HEK293T (cell line): ENCODE measurements at regions not wholly inside any gene's neighbourhood (a gene's known extent, or its start where the extent isn't known, plus 50 kb on each side); places are given as distances from the start of the nearest gene placed in this dataset.
"Not testable (repeated sequence)": the region's sequence is repeated elsewhere in the genome, so short reads cannot be mapped to it uniquely, and the experiment has no call there.

Experiments
- CTCF ChIA-PET: fragments of 350-600 bp; formaldehyde crosslinking; extraction: SDS; loops from one replicate; lab custom pipeline; 2021; ENCODE audit warnings: antibody characterized with exemption, inconsistent platforms; lab: Yijun Ruan, JAX
- POLR2A ChIA-PET: fragments of 350-600 bp; formaldehyde crosslinking; extraction: SDS; loops from one replicate; lab custom pipeline; 2020; ENCODE audit warnings: antibody characterized with exemption, inconsistent platforms; lab: Yijun Ruan, JAX
- DNase-seq: peaks from one replicate; pipeline ENCODE4 v3.0.0; 2012; ENCODE audit warnings: mixed read lengths; ENCODE audit errors: extremely low spot score
- ARNT ChIP-seq: fragments of 450-650 bp; IDR thresholded peaks from 2 replicates; pipeline ENCODE4 v1.6.1; 2017; ENCODE audit warnings: mild to moderate bottlenecking
- BHLHE40 ChIP-seq: fragments of 450-650 bp; IDR thresholded peaks from 2 replicates; pipeline ENCODE4 v1.6.1; 2016; ENCODE audit warnings: mild to moderate bottlenecking, moderate library complexity, borderline replicate concordance
- CTBP1 ChIP-seq: fragments of 450-650 bp; IDR thresholded peaks from 2 replicates; pipeline ENCODE4 v1.6.1; 2016; ENCODE audit warnings: borderline replicate concordance
- ELF4 ChIP-seq: fragments of 450-650 bp; IDR thresholded peaks from 2 replicates; pipeline ENCODE4 v1.6.1; 2017; ENCODE audit warnings: antibody characterized with exemption
- FOXA1 ChIP-seq: fragments of 450-650 bp; IDR thresholded peaks from 2 replicates; pipeline ENCODE4 v1.6.1; 2016; ENCODE audit warnings: mild to moderate bottlenecking
- FOXK2 ChIP-seq: fragments of 450-650 bp; IDR thresholded peaks from 2 replicates; pipeline ENCODE4 v1.6.1; 2016; ENCODE audit warnings: mild to moderate bottlenecking
- FOXM1 ChIP-seq: fragments of 450-650 bp; IDR thresholded peaks from 2 replicates; pipeline ENCODE4 v1.6.1; 2017; ENCODE audit warnings: mild to moderate bottlenecking, borderline replicate concordance
- HDGF ChIP-seq: fragments of 450-650 bp; IDR thresholded peaks from 2 replicates; pipeline ENCODE4 v1.6.1; 2017; ENCODE audit warnings: antibody characterized with exemption, borderline replicate concordance
- L3MBTL2 ChIP-seq: fragments of 450-650 bp; conservative IDR thresholded peaks from 2 replicates; pipeline ENCODE4 v1.6.1; 2016; ENCODE audit warnings: mild to moderate bottlenecking
- LEF1 ChIP-seq: fragments of 450-650 bp; IDR thresholded peaks from 2 replicates; pipeline ENCODE4 v1.6.1; 2017; ENCODE audit warnings: mild to moderate bottlenecking, borderline replicate concordance
- NFRKB ChIP-seq: fragments of 450-650 bp; IDR thresholded peaks from 2 replicates; pipeline ENCODE4 v1.6.1; 2016; ENCODE audit warnings: mild to moderate bottlenecking, moderate library complexity
- PKNOX1 ChIP-seq: fragments of 450-650 bp; IDR thresholded peaks from 2 replicates; pipeline ENCODE4 v1.6.1; 2016
- SP1 ChIP-seq: fragments of 450-650 bp; IDR thresholded peaks from 2 replicates; pipeline ENCODE4 v1.6.1; 2017
- SUZ12 ChIP-seq: fragments of 450-650 bp; IDR thresholded peaks from 2 replicates; pipeline ENCODE4 v1.6.1; 2016; ENCODE audit warnings: mild to moderate bottlenecking
- TARDBP ChIP-seq: fragments of 450-650 bp; IDR thresholded peaks from 2 replicates; pipeline ENCODE4 v1.6.1; 2016
- ZNF384 ChIP-seq: fragments of 450-650 bp; IDR thresholded peaks from 2 replicates; pipeline ENCODE4 v1.6.1; 2016

DNA sequence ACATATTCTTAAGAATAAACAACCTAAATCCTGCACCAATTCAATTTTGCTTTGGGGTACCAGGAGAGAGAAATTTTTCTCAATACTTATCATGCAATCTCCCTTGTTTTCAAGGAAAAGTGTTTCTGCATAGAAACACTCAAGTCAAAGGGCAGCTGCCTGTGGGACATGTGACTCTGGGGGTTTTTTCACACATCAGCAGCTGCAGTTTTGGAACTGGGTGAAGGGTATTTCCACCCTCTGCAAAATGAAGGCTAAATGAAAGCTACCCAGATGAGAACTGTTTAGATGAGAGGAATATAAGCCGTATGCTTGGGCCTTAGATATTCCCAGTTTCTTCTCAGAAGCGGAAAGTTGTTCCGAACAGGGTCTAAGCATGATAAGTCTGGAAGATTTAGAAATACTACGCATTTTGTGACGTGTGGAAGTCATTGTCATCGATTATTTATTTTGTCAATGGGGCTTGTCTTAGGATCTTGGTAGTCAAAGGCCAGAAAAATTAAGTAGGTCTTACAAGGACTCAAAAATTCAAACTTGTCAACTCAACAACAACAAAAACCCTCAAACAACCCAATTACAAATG, 64.3 kb upstream of the BOD1 start:
- DNase-seq: no peak
- POLR2A ChIA-PET: no interaction called here

GRCh38 chr5:173682313-173682712, 65.9 kb upstream of the BOD1 start:
- ChIA-PET POLR2A (no interaction called here), CTCF (no interaction called here)
- DNase-seq: no peak
- TF ChIP-seq FOXK2 (no peak), ARNT (no peak), PKNOX1 (no peak), FOXA1 (no peak)

More for the DNA sequence above, 64.3 kb upstream of the BOD1 start:
- CTCF ChIA-PET: no interaction called here
- TF ChIP-seq HDGF: no peak
- no peak for TF ChIP-seq NFRKB
- TF ChIP-seq PKNOX1: no peak

DNA sequence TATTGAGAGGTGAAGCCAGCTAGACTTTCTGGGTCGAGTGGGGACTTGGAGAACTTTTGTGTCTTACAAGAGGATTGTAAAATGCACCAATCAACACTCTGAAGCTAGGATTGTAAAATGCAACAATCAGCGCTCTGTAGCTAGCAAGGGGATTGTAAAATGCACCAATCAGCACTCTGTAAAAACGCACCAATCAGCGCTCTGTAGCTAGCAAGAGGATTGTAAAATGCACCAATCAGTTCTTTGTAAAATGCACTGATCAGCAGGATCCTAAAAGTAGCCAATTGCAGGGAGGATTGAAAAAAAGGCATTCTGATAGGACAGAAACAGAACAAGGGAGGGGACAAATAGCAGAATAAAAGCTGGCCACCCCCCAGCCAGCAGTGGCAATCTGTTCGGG, 68.1 kb upstream of the BOD1 start:
- POLR2A ChIA-PET, DNase-seq: not testable (repeated sequence)
- CTCF ChIA-PET: interaction anchor here (0.6 kb wide), 1 partner anchor 61 kb away, joined by 3 read pairs; no protein-coding TSS in a partner anchor

- POLR2A ChIA-PET: interaction anchor here (0.8 kb wide), 1 partner anchor 10 kb away, joined by 3 read pairs; no protein-coding TSS in a partner anchor
- CTCF ChIA-PET: interaction anchor here (0.6 kb wide), 1 partner anchor 29 kb away, joined by 3 read pairs; no protein-coding TSS in a partner anchor
- no peak for TF ChIP-seq FOXA1
- no peak for TF ChIP-seq SUZ12
- TF ChIP-seq L3MBTL2: no peak
- no peak for TF ChIP-seq PKNOX1
- no peak for TF ChIP-seq SP1
- no peak for TF ChIP-seq HDGF
- no peak for TF ChIP-seq ELF4
- TF ChIP-seq LEF1: no peak
- no peak for TF ChIP-seq TARDBP
- no peak for TF ChIP-seq NFRKB
- no peak for TF ChIP-seq CTBP1
- TF ChIP-seq ARNT: no peak
- TF ChIP-seq BHLHE40: no peak
- no peak for TF ChIP-seq FOXM1
- no peak for TF ChIP-seq FOXK2
- TF ChIP-seq ZNF384: no peak
- no peak for DNase-seq
Measured at GRCh38 chr5:173686950-173687349, 70.5 kb upstream of the BOD1 start.

DNA sequence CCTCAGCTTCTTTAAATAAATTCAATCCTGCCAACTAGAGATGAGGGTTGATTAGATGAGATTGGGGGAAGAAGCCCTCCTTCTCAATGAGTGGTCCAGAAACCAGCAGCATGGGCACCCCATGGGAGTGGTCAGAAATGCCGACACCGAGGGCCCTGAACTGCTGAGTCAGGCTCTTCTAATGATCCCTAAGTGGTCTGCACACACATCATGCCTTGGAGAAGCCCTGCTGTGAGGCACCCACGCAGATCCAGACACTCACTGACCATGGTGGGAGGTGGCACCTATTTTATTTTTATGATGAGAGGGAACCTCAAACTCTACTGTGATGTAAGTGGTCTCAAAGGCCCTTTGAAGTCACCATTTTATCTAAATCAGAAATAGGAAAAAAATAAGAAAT, 72.3 kb upstream of the BOD1 start:
- ChIA-PET CTCF (no interaction called here), POLR2A (no interaction called here)
- no peak for DNase-seq
- TF ChIP-seq NFRKB (no peak), ARNT (no peak), FOXK2 (no peak), CTBP1 (no peak), ELF4 (no peak), PKNOX1 (no peak), SUZ12 (no peak), HDGF (no peak), FOXA1 (no peak), ZNF384 (no peak), FOXM1 (no peak)

GRCh38 chr5:173689171-173689736, 72.8 kb upstream of the BOD1 start:
- ChIA-PET POLR2A (no interaction called here), CTCF (no interaction called here)
- no peak for DNase-seq
- TF ChIP-seq PKNOX1: no peak
- TF ChIP-seq ARNT: no peak
- no peak for TF ChIP-seq NFRKB
